Eye (tissue), 1 donor: ENCODE measurements at regions not wholly inside any gene's neighbourhood (a gene's known extent, or its start where the extent isn't known, plus 50 kb on each side); places are given as distances from the start of the nearest gene placed in this dataset.

Experiments
- DNase-seq: peaks from one replicate; pipeline ENCODE4 v3.0.0-alpha.2; 2015

DNA sequence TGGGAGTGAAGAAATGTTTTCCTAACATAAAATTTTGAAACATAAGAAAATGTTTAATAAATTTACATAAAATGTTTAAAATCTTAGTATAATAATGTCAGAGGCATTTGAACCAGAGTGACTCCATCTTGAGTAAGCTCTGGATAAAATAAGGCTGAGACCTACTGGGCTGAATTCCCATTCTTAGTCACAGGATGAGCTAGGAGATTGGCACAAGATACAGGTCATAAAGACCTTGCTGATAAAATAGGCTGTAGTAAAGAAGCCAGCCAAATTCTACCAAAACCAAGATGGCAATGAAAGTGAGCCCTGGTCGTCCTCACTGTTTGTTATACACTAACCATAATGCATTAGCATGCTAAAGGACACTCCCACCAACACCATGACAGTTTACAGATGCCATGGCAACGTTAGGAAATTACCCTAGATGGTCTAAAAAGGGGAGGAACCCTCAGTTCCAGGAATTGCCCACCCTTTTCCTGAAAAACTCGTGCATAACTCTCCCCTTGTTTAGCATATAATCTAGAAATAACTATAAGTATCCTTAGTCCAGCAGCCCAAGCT is 1184.0 kb downstream of the UQCRFS1 start:
- no peak for DNase-seq

DNA sequence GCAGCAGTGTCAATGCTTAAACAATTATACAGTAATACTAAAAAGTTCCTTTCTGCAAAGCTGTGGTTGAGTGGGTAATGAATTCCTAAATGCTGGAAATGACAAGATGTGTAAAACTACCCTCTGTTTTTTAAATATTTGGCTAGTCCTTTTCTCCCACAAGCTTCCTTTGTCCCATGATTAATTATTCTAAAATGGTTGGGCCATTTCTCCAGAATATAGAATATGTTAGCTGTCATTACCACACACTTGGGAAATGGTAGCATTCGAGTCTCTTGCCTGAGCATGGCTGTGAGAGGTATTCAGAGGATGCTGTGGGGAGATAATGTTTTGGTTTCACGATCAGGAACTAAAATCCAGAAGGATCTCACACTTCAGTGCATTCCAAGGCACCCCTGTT is 1185.8 kb downstream of the UQCRFS1 start:
- no peak for DNase-seq

DNA sequence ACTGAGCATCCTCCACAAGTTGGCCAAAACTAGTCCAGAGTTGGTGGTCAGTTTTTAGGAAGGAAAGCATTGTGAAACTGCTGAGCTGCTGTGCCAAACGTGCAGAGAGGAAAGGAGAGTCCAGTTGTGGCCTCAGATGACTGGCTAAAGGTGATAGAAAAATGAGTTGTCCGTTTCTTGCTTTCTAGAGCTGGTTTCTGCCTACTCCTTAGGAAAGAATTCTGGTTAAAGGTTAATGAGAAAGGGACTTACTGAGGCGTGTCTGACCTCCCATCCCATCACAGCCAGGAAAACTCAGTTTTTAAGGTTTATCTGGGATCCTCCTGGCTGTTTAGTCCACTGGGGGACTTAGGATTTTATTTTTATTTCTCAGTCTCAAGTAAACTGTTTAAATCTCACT is 1186.3 kb downstream of the UQCRFS1 start:
- no peak for DNase-seq

DNA sequence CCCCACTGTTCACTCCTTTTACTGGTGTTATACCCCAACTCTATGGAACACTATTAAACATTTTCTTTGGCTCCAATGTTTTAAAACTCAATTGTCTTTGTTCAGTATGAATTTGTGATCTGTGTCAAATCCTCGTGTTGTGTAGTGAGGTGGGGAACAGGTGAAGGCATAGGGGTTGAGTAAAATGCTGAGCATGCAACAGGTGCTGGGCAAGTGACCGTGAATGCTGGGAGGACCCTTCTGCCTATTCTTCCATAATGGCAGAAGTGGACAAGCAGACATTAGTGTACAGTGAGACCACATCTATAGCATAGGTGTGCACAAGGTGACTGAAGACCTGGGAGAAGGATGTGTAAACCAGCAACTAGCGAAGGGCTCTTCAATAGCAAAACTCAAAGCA is 1188.0 kb downstream of the UQCRFS1 start:
- no peak for DNase-seq

DNA sequence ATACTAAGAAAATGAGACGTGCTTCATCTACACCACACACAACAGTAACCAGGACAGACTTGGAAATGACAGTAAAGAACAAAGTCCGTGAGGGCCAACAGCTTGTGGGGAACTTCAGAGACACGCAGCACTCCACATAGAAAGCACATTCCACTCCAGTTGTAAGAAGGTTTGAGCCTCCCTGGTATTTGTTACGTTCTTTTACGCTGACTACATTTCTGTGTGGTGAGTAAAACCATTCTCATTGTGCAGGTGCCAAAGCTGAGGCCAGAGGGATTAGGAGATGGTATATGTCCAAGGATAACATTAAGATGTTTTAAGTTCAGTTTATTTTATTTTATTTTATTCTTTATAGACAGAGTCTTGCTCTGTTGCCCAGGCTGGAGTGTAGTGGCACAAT is 1189.9 kb downstream of the UQCRFS1 start:
- peak; percentile 16 for DNase-seq

DNA sequence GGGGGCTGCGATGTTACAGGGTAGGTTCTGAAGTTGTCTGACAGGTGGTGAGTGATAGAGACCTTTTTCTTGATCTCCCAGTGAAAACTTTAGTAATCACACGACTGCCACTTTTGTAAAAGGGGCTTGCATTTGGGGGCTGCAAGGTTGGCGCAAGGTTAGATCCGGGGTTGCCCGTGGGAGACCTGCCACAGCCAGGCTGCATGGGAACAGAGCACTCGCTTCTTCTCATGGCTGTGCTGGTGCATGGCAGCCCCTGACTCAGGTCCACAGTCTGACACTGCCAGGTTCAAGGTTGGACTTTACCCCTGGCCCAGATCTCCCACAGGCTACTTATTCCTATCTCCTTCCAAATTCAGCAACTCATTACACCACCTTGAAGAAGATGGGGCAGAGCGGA is 1190.4 kb downstream of the UQCRFS1 start:
- DNase-seq: no peak

DNA sequence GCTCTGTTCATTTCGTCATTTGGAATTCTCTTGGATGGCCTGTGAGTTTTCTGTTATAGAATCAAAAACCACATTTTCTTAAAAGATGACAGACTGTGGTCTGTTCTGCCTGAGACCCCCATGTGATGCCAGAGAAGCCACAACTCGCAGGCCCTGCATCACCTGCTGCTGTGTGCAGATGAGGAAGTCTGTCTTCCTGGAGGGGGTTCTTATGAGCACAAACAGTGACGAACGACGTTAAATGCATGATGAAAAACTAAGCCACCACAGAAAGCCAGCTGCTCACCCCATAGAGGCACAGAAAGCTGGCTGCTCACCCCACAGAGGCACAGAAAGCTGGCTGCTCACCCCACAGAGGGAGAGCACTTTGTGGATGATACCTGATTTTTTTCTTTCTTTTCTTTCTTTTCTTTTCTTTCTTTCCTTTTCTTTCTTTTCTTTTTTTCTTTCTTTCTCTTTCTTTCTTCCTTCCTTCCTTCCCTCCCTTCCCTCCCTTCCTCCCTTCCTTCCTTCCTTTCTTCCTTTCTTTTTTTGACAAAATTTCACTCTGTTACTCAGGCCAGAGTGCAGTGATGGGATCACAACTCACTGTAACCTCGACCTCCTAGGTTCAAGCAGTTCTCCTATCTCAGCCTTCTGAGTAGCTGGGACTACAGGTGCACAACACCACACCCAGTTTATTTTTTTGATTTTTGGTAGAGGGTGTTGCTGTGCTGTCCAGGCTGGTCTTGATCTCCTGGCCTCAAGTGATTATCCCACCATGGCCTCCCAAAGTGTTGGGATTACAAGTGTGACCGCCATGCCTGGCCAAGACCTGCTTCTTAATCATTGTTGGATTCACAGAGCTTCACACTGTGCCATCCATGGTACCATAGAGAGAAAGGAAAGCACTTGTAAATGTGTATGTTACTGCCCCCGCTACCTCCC is 1191.4 kb downstream of the UQCRFS1 start:
- DNase-seq: no peak

DNA sequence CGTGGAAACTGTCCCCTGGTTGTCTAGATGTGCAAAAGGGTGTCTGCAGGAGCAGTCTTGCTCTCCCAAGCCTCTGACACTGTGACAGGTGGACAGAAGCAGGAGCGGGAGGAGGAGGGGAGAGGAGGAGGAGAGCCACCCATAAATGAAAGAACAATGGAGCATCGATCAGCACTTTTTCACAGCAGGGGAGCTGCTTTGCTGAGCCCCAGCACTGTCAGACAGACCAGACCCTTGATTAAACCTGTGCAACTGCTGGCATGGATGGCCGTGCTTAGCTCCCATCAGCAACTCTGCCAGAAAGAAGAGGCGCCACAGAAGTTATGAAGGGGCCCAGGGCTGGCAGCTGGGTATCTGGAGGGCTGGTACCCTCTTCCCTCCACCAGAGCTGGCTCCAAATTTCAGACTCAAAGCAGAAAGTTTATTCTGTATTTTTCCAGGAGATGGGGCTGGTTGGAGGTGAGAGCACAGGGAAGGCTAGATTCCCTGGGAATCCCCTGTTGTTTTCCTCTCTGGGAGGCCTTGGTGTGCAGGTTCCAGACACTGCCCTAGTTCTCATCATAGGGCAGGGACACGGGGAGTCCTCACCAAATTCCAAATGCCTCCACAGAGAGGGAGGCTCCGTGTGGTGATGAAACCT is 1192.2 kb downstream of the UQCRFS1 start:
- peak; percentile 47 for DNase-seq

DNA sequence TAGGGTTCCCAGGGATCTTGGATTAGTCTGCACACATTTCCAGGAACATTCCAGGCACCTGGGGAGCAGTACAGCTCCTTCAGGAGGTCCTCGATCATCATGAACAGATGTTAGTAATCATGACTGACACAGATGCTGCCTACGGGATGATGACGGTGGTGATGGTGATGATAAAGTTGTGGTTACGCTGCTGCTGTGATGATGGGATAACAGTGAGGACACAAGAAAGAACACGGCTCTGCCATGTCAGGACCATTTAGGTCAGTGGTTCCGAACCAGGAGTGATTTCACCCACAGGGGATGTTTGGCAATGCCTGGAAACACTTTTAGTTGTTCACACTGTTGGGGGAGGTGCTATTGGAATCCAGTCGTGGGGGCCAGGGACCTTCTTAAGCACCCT is 1193.0 kb downstream of the UQCRFS1 start:
- DNase-seq: peak; percentile 19

DNA sequence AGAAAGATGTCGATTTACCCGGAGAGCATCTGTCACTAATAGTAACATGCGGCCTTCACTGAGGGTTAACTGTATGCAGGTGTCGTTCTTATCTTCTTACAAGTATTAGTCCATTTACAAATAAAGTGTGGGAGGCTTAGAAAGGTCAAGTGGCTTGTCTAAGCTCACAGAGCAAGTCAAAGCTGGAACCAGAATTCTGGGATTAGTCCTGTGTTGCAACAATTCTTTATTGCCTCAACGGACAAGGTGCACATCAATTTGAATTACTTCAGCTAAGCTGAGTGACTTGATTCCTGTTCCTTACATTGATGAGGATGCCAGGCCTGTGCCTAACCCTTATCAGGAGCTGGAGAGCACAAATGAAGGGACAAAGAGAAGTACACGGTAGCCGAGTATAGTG is 1193.6 kb downstream of the UQCRFS1 start:
- DNase-seq: peak; percentile 22

DNA sequence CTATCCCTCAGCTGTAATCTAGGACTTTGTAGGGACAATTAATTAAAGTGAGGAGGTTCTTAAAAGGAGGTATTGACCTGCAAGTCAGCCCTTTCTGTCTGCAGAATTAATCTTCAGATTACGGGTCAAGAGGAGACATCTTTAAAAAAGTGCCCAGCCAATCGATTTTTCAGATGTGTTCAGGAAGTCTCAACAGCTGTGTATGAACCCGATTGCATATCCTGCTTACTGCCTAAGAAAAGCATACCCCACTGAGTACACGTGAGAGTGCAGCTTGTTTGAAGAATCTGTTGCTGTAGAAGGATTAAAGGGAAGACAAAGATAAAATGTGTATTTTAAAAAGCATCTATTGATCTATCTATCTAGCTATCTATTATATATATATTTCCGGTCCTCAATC is 1194.5 kb downstream of the UQCRFS1 start:
- peak; percentile 7 for DNase-seq

DNA sequence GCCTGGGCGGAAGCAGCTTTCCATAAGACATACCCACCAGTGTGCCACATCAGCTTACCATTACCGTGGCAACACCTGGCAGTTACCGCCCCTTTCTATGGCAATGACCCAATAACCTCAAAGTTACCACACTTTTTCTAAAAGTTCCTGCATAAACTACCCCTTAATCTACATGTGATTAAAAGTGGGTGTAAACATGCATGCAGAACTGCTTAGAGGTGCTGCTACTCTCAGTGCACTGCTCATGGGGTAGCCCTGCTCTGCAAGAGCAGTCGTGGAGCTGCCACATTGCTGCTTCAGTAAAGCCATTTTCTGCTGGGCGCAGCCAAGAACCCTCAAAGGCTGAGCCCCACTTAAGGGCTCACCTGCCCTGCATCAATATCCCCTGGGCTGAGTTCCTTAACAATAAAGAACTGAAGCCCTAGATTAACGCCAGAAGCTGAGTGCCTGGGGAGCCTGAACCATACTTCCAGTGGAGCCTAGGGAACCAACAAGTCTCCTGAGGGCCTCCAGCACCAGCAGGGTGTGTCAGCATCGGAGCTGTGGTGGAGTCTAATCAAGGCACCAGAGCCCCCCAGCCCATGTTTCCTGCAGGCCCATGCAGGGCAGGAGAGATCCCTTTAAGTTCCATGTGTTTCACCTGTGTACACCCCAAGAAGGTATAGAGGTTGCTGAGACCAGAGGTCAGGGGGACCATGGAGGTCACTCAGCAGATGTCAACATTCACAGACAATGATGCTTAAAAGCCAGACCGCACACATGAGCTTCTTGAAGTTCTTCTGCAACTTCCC is 1198.1 kb downstream of the UQCRFS1 start:
- no peak for DNase-seq

DNA sequence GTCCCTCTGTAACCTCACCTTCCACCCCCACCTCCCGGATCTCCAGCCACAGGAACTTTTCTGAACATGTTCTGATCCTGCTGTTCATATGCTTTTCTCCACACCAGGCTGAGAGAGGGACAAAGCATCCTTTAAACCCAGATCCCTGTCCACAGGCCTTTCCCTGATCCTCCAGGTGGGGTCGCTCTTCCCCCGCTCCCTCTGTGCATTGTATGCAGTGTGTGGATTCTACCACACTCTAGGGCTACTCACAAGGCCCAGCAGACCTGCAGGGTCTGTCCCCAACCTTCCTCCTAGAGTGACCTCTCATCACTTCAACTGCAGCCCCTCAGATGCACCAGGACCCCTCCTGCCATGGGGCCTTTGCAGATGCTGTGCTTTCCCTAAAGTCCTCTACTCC is 1200.6 kb downstream of the UQCRFS1 start:
- DNase-seq: no peak

DNA sequence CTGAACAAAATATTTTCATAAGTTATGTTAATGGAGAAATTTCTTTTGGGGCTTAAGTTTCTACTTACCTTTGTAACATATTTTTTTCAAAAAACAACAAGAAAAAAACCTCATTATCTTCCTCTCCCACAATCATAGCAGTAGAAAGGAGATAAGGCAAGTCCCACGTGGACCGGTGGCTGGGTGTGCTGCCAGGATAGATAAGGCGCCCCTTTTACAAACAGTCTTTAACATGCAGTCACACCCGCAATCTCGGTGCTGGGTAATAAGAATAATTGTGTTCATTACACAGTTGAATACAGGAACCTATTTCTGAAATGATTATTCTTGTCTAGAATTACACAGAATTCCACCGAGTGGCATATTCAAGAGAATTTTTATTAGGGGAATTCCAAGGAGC is 1202.3 kb downstream of the UQCRFS1 start:
- DNase-seq: no peak

DNA sequence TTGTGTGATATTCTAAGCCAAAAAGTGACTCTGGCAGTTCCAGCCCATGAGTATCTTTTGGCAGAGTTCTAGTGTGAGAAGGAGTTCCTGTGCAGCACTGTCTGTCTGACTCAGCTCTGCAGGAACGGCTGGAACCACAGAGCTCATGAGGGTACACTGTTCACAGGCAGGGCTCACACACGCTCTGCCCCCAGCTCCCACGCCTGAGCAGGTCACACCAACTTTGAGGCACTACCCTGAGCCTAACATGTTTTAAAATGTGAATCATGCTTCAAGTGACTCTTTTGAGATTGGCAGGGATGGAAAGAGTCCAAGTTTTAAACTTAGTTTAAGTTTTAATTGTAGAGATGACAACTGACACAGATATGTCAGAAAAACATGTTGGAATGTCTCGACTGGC is 1203.3 kb downstream of the UQCRFS1 start:
- no peak for DNase-seq

DNA sequence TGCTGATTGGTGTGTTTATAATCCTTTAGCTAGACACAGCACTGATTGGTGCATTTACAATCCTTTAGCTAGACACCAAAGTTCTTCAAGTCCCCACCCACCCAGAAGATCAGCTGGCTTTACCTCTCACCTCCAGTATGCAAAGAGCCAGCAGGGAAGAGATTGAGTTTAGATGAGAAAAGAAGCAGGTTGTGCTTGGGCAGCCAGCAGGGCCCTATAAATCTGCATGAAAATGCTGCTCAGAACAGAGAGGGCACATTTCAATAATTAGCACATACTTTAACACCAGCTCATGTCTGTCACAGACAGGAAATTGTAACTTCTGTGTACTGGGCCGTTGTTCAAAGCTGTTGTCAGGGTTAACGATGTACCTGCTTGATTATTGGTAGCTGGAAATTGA is 1204.3 kb downstream of the UQCRFS1 start:
- no peak for DNase-seq

DNA sequence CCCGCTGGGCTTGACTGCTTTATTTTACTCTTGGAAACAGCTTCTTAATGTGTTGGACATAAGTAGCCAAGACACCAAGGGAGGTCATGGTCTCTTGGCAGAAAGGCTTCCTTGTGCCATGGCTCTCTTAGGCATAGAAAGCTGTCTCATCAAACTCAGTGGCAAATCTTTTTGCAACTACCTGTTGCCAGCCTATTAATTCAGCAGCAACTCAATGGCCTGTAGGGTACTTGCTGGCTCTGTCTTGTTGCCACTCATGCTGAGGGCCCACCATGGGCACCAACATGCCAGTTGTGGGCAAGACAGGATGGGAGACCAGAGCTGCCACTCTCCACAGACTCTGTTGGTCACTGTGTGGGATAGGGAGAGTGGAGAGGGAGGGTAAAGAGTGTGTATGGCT is 1209.4 kb downstream of the UQCRFS1 start:
- no peak for DNase-seq

DNA sequence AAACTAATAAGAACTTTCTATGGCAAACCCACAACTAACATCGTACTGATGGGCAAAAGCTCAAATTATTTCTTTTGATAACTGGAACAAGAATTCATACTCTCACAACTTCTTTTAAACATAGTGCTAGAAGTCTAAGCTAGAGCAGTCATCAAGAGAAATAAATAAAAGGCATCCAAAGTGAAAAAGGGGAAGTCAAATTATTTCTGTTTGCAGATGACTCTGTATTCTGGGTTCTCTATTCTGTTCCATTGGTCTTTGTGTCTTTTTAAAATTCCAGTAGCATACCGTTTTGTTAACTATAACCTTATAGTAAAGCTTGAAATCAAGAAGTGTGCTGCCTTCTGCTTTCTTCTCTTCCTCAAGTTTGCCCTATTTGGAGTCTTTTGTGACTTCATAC is 1215.9 kb downstream of the UQCRFS1 start:
- DNase-seq: no peak

DNA sequence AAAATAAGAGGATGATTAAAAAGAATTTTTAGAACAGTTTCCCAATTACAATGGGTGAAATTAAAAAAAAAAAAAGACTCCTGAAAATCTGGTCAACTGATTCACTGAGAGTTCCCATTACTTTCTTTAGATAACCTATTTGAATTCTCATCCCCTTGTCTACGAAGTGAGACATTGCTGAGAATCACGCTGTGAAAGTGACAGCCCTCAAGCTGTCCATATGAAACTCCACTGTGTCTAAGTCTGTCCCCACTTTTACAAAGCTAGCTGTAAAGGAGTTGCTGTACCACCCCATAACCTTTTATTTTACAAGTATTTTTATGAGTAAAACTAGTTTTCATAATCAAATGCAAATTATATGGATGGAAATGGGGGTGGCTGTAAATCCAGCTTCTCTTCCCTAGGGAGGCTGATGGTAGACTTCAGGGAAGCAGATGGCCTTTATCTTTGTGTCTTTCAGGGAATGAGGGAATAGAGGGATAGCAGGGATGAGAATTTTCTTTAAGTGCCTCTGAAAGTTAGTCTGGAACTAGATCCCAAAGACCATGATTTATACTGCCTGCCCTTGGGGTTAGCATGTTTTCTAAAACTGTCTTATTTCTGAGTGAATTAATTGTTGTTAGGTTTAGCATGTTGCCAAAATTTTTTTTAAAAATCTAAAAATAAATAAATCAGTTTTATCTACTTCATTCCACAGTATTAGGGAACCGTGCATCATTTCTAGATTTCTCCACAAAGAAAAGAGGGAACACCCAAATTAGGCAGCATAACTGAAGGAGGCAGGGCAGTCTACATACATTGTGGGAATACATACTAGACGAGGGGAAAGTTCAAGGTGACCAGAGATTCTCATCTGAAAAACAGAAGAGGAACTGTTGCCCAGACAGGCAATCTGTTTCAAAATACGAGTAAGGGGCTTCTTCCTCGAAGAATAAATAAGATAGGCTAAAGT is 1219.1 kb downstream of the UQCRFS1 start:
- no peak for DNase-seq

DNA sequence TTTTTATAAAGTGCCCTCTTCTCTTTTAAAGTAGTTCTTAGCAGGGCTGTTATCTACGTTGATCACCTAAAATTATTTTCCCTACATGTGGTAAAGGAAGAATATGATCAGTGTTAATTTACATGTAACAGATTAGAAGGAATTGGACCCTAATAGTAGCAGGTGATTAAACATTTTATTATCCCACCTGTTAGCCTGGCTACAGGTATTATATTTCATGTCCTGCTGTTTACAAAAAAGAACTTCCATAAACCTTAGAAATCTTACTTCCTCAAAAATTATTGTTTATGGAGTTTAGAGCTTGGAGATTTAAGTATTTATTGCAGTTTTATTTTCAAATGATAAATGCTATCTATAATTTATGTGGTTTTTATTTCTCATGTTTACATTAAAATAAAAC is 1226.7 kb downstream of the UQCRFS1 start:
- DNase-seq: no peak

DNA sequence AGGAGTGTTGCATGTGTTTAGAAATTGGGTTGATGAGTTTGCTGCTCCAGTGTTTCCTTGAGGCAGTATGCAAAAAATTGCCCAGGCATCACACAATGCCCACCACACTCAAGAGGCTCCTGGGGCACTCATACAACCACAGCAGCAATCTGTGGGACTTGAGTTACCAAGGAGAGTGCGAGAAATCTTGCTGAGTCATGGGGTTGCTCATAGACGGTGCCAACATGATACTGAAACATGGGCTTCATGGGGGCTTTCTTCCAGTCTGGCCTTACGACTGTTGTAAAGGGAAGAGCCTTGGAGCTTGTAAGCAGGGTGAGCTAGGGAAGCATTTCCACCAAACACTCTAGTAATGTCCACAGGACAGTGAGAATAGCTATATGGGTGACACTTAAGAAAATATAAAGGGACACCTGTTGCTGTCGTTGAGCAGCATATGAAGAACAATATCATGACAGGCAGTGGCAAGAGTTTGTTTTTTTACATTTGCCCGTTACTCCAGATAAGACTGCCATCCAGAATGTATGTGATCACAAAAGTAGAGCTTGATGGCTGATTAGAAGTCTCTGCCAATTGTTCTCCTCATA is 1237.4 kb downstream of the UQCRFS1 start:
- DNase-seq: no peak

DNA sequence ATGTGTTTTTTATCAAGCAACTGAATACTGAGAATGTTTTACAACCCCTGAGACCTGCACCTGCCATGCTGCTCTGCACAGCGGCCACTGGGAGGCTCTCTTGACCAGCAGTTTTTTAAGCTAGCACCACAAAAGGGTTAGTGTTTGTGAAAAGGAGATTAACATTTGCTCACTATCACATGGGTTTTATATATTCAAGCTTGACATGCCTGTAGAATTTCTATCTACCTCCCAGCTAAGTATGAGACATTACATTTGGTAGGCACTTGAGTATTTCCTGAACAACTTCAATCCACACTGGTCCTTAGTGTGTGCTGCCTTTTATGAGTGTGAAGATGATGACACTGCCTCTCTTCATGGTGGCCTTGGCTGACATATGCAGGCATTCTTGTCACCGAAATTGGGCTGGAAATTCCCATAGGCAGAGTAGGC is 1238.9 kb downstream of the UQCRFS1 start:
- peak; percentile 69 for DNase-seq
